Astrocyte (in vitro differentiated cells and primary cell): ENCODE measurements at regions not wholly inside any gene's neighbourhood (a gene's known extent, or its start where the extent isn't known, plus 50 kb on each side); places are given as distances from the start of the nearest gene placed in this dataset.

Experiments
- DNase-seq: peaks from one replicate; pipeline ENCODE4 v3.0.0-alpha.2; 2010; ENCODE audit warnings: low read depth
- FAIRE-seq: peaks from 2 replicates; lab custom pipeline; 2011; peaks lifted over from hg19 to GRCh38; lab: Jason Lieb, UNC
- H2AFZ ChIP-seq: 2 replicates; pipeline ENCODE4 v1.6.0; 2012; ENCODE audit warnings: low read depth, low read length, inconsistent platforms
- H3K27ac ChIP-seq: 2 replicates; pipeline ENCODE4 v1.5.1; 2011; ENCODE audit warnings: low read depth, low read length, inconsistent platforms
- H3K27me3 ChIP-seq: 2 replicates; pipeline ENCODE4 v1.6.0; 2011; ENCODE audit warnings: low read length, inconsistent platforms; ENCODE audit not compliant: insufficient read depth
- H3K36me3 ChIP-seq: 2 replicates; pipeline ENCODE4 v1.5.1; 2011; ENCODE audit warnings: low read length, inconsistent platforms; ENCODE audit not compliant: insufficient read depth
- H3K4me1 ChIP-seq: 2 replicates; pipeline ENCODE4 v1.5.1; 2011; ENCODE audit warnings: low read length, inconsistent platforms; ENCODE audit not compliant: insufficient read depth
- H3K4me2 ChIP-seq: 2 replicates; pipeline ENCODE4 v1.6.0; 2012; ENCODE audit warnings: low read length, inconsistent platforms
- H3K4me3 ChIP-seq: 2 replicates; pipeline ENCODE4 v1.5.1; 2011; ENCODE audit warnings: low read depth, mild to moderate bottlenecking, low read length, inconsistent platforms; ENCODE audit not compliant: insufficient read depth
- H3K79me2 ChIP-seq: 2 replicates; pipeline ENCODE4 v1.6.0; 2012; ENCODE audit warnings: mild to moderate bottlenecking, low read length, inconsistent platforms; ENCODE audit not compliant: insufficient read depth
- H3K9ac ChIP-seq: 2 replicates; pipeline ENCODE4 v1.6.0; 2012; ENCODE audit warnings: mild to moderate bottlenecking, low read length, inconsistent platforms
- H3K9me3 ChIP-seq: 2 replicates; pipeline ENCODE4 v1.5.1; 2012; ENCODE audit warnings: low read depth, mild to moderate bottlenecking, low read length, inconsistent platforms; ENCODE audit not compliant: insufficient read depth
- H4K20me1 ChIP-seq: 2 replicates; pipeline ENCODE4 v1.6.0; 2012; ENCODE audit warnings: low read length, inconsistent platforms; ENCODE audit not compliant: insufficient read depth
- H3K27ac Mint-ChIP-seq: one replicate; pipeline ENCODE4 v1.8.0; 2021; ENCODE audit warnings: mild to moderate bottlenecking, mixed read lengths; ENCODE audit not compliant: unreplicated experiment
- H3K27me3 Mint-ChIP-seq: one replicate; pipeline ENCODE4 v1.8.0; 2021; ENCODE audit warnings: low read depth, mixed read lengths; ENCODE audit not compliant: unreplicated experiment
- H3K36me3 Mint-ChIP-seq: one replicate; pipeline ENCODE4 v1.8.0; 2021; ENCODE audit warnings: low read depth, mixed read lengths; ENCODE audit not compliant: unreplicated experiment
- H3K4me1 Mint-ChIP-seq: one replicate; pipeline ENCODE4 v1.8.0; 2021; ENCODE audit warnings: low read depth, mixed read lengths; ENCODE audit not compliant: unreplicated experiment
- H3K4me3 Mint-ChIP-seq: one replicate; pipeline ENCODE4 v1.8.0; 2021; ENCODE audit warnings: mild to moderate bottlenecking, moderate library complexity, mixed read lengths; ENCODE audit not compliant: unreplicated experiment
- H3K9me3 Mint-ChIP-seq: one replicate; pipeline ENCODE4 v1.8.0; 2021; ENCODE audit warnings: mild to moderate bottlenecking, mixed read lengths; ENCODE audit not compliant: unreplicated experiment
- EZH2 ChIP-seq: IDR thresholded peaks from 2 replicates; pipeline ENCODE4 v1.6.1; 2012; ENCODE audit warnings: mild to moderate bottlenecking, low read length, inconsistent platforms; ENCODE audit not compliant: insufficient read depth
- TF ChIP-seq, protein P1 (sequence below): IDR thresholded peaks from 2 replicates; pipeline ENCODE4 v1.5.1; 2011; ENCODE audit warnings: low read depth, mild to moderate bottlenecking, inconsistent platforms, low read length, moderate library complexity; ENCODE audit not compliant: insufficient read depth

DNA sequence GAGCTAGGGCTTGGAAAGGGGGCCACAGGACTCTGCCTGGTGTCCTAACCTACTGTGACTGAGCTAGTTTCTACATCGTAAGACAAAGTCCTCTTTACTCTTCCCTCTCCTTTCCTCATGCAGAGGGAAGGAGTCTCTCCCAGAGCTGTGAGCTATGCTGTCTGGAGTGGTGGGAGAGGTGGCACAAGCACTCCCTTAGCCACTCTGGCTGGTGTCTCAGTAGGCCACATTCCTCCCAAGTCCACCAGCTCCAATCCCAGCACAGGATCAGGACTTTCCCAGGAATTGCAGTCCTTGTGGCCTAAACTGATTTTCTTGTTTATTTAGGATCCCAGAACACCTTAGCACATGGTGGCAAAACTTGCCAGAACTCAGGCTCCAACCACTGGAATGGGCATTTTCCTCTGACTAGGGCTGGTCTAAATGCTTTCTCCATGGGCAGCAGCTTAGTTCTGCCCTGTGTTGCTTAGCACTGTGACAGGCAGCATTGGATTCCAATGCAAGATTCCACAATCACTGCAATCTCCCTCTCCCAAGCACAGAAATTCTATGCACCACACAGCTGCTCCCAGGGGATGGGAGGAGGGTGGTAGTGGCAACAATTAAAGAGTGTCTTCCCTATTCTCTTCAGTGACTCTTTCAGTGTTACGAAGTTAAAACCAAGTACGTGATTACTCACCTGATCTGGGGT, 733.3 kb downstream of the HACE1 start:
- DNase-seq (no peak), FAIRE-seq (no peak)
- peaks cover 12% of the 10 kb centered on the region for H3K4me1 Mint-ChIP-seq
- no peak overlapping the region for H3K9ac ChIP-seq
- no peak overlapping the region for H3K4me2 ChIP-seq
- no peak overlapping the region for H3K4me3 ChIP-seq
- no peaks in the 10 kb centered on the region for H3K27me3 Mint-ChIP-seq
- H3K4me3 Mint-ChIP-seq, result no peak overlapping the region
- H2AFZ ChIP-seq, result no peak overlapping the region
- H4K20me1 ChIP-seq, result no peaks in the 10 kb centered on the region
- no peak overlapping the region for H3K27ac ChIP-seq
- no peaks in the 10 kb centered on the region for H3K27me3 ChIP-seq
- no peaks in the 10 kb centered on the region for H3K9me3 ChIP-seq
- H3K9me3 Mint-ChIP-seq, result no peaks in the 10 kb centered on the region
- H3K79me2 ChIP-seq, result no peaks in the 10 kb centered on the region
- no peaks in the 10 kb centered on the region for H3K4me1 ChIP-seq
- TF ChIP-seq EZH2, result no peak
- TF ChIP-seq, protein P1, sequence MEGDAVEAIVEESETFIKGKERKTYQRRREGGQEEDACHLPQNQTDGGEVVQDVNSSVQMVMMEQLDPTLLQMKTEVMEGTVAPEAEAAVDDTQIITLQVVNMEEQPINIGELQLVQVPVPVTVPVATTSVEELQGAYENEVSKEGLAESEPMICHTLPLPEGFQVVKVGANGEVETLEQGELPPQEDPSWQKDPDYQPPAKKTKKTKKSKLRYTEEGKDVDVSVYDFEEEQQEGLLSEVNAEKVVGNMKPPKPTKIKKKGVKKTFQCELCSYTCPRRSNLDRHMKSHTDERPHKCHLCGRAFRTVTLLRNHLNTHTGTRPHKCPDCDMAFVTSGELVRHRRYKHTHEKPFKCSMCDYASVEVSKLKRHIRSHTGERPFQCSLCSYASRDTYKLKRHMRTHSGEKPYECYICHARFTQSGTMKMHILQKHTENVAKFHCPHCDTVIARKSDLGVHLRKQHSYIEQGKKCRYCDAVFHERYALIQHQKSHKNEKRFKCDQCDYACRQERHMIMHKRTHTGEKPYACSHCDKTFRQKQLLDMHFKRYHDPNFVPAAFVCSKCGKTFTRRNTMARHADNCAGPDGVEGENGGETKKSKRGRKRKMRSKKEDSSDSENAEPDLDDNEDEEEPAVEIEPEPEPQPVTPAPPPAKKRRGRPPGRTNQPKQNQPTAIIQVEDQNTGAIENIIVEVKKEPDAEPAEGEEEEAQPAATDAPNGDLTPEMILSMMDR, result no peak
- H3K36me3 ChIP-seq, result no peaks in the 10 kb centered on the region
- peak overlapping the region; percentile 63 for H3K27ac Mint-ChIP-seq
- no peaks in the 10 kb centered on the region for H3K36me3 Mint-ChIP-seq

DNA sequence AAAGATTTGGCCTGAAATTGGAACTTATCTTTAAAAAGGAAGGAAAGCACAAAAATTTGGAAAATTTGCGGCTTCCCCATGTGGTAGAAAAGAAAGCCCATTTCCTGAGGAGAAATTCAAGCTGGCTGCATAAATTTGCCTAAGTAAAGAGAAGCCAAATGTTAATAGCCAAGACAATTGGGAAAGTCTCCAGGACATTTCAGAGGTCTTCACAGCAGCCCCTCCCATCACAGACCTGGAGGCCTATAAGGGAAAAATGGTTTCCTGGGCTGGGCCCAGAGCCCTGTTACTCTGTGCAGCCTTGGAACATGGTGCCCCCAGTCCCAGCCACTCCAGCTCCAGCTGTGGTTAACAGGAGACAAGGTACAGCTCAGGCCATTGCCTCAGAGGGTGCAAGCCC, 736.5 kb downstream of the HACE1 start:
- no peak overlapping the region for H3K27ac Mint-ChIP-seq
- Histone ChIP-seq H3K4me1 (peaks cover 6% of the 10 kb centered on the region), H4K20me1 (no peaks in the 10 kb centered on the region), H3K9ac (no peak overlapping the region), H3K4me3 (no peak overlapping the region), H3K27me3 (no peaks in the 10 kb centered on the region), H2AFZ (no peak overlapping the region), H3K36me3 (no peaks in the 10 kb centered on the region), H3K27ac (no peak overlapping the region), H3K4me2 (no peak overlapping the region), H3K9me3 (no peaks in the 10 kb centered on the region), H3K79me2 (no peaks in the 10 kb centered on the region)
- H3K27me3 Mint-ChIP-seq, result no peaks in the 10 kb centered on the region
- no peak for DNase-seq
- H3K4me3 Mint-ChIP-seq, result no peak overlapping the region
- no peak for TF ChIP-seq EZH2
- TF ChIP-seq, protein P1, result no peak
- no peaks in the 10 kb centered on the region for H3K9me3 Mint-ChIP-seq
- H3K36me3 Mint-ChIP-seq, result no peaks in the 10 kb centered on the region
- peaks cover 19% of the 10 kb centered on the region for H3K4me1 Mint-ChIP-seq
- FAIRE-seq, result no peak

DNA sequence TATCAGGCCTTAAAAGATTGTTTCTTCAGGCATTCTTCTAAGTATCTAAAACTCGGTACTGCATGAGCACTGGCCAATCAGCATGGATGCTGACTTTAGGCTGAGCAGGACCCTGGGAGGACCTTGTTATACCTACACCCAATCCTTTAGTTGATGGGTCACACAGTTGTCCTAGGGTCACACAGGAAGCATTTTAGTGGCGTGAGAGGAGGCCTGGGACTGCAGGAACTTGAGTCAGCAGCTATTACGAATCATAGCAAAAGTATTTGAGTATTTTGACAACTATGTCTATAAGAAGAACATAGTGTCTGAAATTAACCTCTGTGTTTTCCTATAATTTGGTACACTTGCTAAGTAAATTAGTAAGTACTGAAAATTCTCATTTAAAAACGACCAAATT, 741.4 kb downstream of the HACE1 start:
- peaks cover 9% of the 10 kb centered on the region for H3K4me1 ChIP-seq
- H3K4me3 ChIP-seq, result no peak overlapping the region
- Mint-ChIP-seq H3K27me3 (no peaks in the 10 kb centered on the region), H3K4me1 (peaks cover 11% of the 10 kb centered on the region), H3K27ac (peak overlapping the region; percentile 70), H3K9me3 (no peaks in the 10 kb centered on the region), H3K36me3 (no peaks in the 10 kb centered on the region), H3K4me3 (no peak overlapping the region)
- peak overlapping the region; percentile 56 for H3K27ac ChIP-seq
- H3K79me2 ChIP-seq, result no peaks in the 10 kb centered on the region
- DNase-seq (peak; percentile 22), FAIRE-seq (no peak)
- H2AFZ ChIP-seq, result peak overlapping the region; percentile 44
- no peaks in the 10 kb centered on the region for H4K20me1 ChIP-seq
- peak overlapping the region; percentile 37 for H3K9ac ChIP-seq
- TF ChIP-seq EZH2, result no peak
- H3K36me3 ChIP-seq, result no peaks in the 10 kb centered on the region
- H3K27me3 ChIP-seq, result no peaks in the 10 kb centered on the region
- H3K9me3 ChIP-seq, result no peaks in the 10 kb centered on the region
- H3K4me2 ChIP-seq, result peak overlapping the region; percentile 20
